ENCODE measurements at regions not wholly inside any gene's neighbourhood (a gene's known extent, or its start where the extent isn't known, plus 50 kb on each side); places are given as distances from the start of the nearest gene placed in this dataset.

- H3K4me3 ChIP-seq = no peak overlapping the region
- no peaks in the 10 kb centered on the region for H3K36me3 ChIP-seq
- no peaks in the 10 kb centered on the region for H3K27me3 ChIP-seq
- no peak for DNase-seq (ENCODE audit: low read depth in 1 of 2, low spot score in 1 of 2)
- no peak overlapping the region for H3K27ac ChIP-seq
- no peaks in the 10 kb centered on the region for H3K4me1 ChIP-seq (ENCODE audit: low read depth)
- no peaks in the 10 kb centered on the region for H3K9me3 ChIP-seq (ENCODE audit: low read depth)
- no peak for TF ChIP-seq CTCF (IDR thresholded peaks at IDR 0.05; ENCODE audit: low read depth, low read length)
Observed at GRCh38 chr2:126085011-126085795, 570.8 kb upstream of the GYPC start.

GRCh38 chr2:126100962-126101361 lies 555.0 kb upstream of the GYPC start:
- H3K36me3 ChIP-seq = no peaks in the 10 kb centered on the region
- no peak overlapping the region for H3K4me3 ChIP-seq
- H3K9me3 ChIP-seq (ENCODE audit: low read depth) = no peaks in the 10 kb centered on the region
- no peak for TF ChIP-seq CTCF (IDR thresholded peaks at IDR 0.05; ENCODE audit: low read depth, low read length)
- no peak overlapping the region for H3K27ac ChIP-seq
- H3K4me1 ChIP-seq (ENCODE audit: low read depth) = no peaks in the 10 kb centered on the region
- no peak for DNase-seq (ENCODE audit: low read depth in 1 of 2, low spot score in 1 of 2)
- no peaks in the 10 kb centered on the region for H3K27me3 ChIP-seq

GRCh38 chr2:126106006-126106405 lies 550.0 kb upstream of the GYPC start:
- Histone ChIP-seq H3K9me3 (ENCODE audit: low read depth) (no peaks in the 10 kb centered on the region), H3K27ac (no peak overlapping the region), H3K36me3 (no peaks in the 10 kb centered on the region), H3K27me3 (no peaks in the 10 kb centered on the region), H3K4me3 (no peak overlapping the region), H3K4me1 (ENCODE audit: low read depth) (no peaks in the 10 kb centered on the region)
- no peak for TF ChIP-seq CTCF (IDR thresholded peaks at IDR 0.05; ENCODE audit: low read depth, low read length)
- DNase-seq (ENCODE audit: low read depth in 1 of 2, low spot score in 1 of 2) = no peak

- DNase-seq (ENCODE audit: low read depth in 1 of 2, low spot score in 1 of 2) = no peak
- no peak for TF ChIP-seq CTCF (IDR thresholded peaks at IDR 0.05; ENCODE audit: low read depth, low read length)
- no peaks in the 10 kb centered on the region for H3K27me3 ChIP-seq
- no peak overlapping the region for H3K27ac ChIP-seq
- no peaks in the 10 kb centered on the region for H3K9me3 ChIP-seq (ENCODE audit: low read depth)
- no peaks in the 10 kb centered on the region for H3K4me1 ChIP-seq (ENCODE audit: low read depth)
- no peaks in the 10 kb centered on the region for H3K36me3 ChIP-seq
- H3K4me3 ChIP-seq = no peak overlapping the region
Observed at GRCh38 chr2:126107883-126108282, 548.1 kb upstream of the GYPC start.

- Histone ChIP-seq H3K4me1 (ENCODE audit: low read depth) (no peaks in the 10 kb centered on the region), H3K4me3 (no peak overlapping the region), H3K36me3 (no peaks in the 10 kb centered on the region), H3K27me3 (no peaks in the 10 kb centered on the region), H3K9me3 (ENCODE audit: low read depth) (no peaks in the 10 kb centered on the region), H3K27ac (no peak overlapping the region)
- TF ChIP-seq CTCF (IDR thresholded peaks at IDR 0.05; ENCODE audit: low read depth, low read length) = no peak
- DNase-seq (ENCODE audit: low read depth in 1 of 2, low spot score in 1 of 2) = no peak
Observed at GRCh38 chr2:126115975-126116374, 540.0 kb upstream of the GYPC start.

All from cardiac muscle cell (in vitro differentiated cells and primary cell).